ENCODE measurements at regions not wholly inside any gene's neighbourhood (a gene's known extent, or its start where the extent isn't known, plus 50 kb on each side); places are given as distances from the start of the nearest gene placed in this dataset.

- no peak for TF ChIP-seq CTCF (IDR thresholded peaks at IDR 0.05)
- no peak for TF ChIP-seq EZH2 (IDR thresholded peaks at IDR 0.05)
These were observed 359.2 kb upstream of the ACTBL2 start for GRCh38 chr5:57841676-57842363.
